ENCODE measurements at regions not wholly inside any gene's neighbourhood (a gene's known extent, or its start where the extent isn't known, plus 50 kb on each side); places are given as distances from the start of the nearest gene placed in this dataset.

DNA sequence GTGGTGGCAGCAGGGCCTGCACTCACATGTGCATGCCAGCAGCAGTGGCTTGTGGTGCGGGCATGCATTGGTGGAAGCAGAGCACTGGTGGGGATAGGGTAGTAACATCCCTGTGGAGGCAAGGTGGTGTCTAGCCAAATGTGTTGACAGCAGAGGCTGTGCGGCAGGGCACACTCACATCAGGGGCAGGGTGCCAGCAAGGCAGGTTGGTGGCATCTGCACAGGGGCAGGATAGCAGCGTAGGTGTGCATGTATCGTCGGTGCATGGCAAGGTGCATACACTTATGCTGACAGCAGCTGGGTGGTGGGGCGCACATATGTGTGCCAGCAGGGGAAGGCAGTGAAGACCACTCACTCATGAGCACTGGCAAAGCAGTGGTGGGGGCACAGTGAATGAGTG is 211.5 kb upstream of the CSNK1A1L start:
- WGBS (ENCODE audit: low lambda C conversion rate, missing lambda C conversion rate): 89% methylated on average over 6 of the region's 6 CpGs
- H2AFZ ChIP-seq: no peak overlapping the region
- no peaks in the 10 kb centered on the region for H3K4me1 ChIP-seq (ENCODE audit: insufficient read depth)
- H3K9me2 ChIP-seq (replicated peaks; ENCODE audit: insufficient read depth): no peaks in the 10 kb centered on the region
- H3K4me3 ChIP-seq: no peak overlapping the region
- no peaks in the 10 kb centered on the region for H3K9me3 ChIP-seq (ENCODE audit: low read depth)
- H3K79me2 ChIP-seq: no peaks in the 10 kb centered on the region
- H3K4me2 ChIP-seq: no peak overlapping the region
- TF ChIP-seq EZH2 (IDR thresholded peaks at IDR 0.05; ENCODE audit: borderline replicate concordance) (no peak), EZH2phosphoT487 (IDR thresholded peaks at IDR 0.05; ENCODE audit: low read depth, severe bottlenecking, unreplicated experiment) (no peak)
- TF ChIP-seq, protein P1, sequence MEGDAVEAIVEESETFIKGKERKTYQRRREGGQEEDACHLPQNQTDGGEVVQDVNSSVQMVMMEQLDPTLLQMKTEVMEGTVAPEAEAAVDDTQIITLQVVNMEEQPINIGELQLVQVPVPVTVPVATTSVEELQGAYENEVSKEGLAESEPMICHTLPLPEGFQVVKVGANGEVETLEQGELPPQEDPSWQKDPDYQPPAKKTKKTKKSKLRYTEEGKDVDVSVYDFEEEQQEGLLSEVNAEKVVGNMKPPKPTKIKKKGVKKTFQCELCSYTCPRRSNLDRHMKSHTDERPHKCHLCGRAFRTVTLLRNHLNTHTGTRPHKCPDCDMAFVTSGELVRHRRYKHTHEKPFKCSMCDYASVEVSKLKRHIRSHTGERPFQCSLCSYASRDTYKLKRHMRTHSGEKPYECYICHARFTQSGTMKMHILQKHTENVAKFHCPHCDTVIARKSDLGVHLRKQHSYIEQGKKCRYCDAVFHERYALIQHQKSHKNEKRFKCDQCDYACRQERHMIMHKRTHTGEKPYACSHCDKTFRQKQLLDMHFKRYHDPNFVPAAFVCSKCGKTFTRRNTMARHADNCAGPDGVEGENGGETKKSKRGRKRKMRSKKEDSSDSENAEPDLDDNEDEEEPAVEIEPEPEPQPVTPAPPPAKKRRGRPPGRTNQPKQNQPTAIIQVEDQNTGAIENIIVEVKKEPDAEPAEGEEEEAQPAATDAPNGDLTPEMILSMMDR (IDR thresholded peaks at IDR 0.05; ENCODE audit: poor library complexity): no peak
- no peak for DNase-seq (ENCODE audit: low spot score)
- no peaks in the 10 kb centered on the region for H4K20me1 ChIP-seq (ENCODE audit: insufficient read depth, poor library complexity, severe bottlenecking)
- no peaks in the 10 kb centered on the region for H3K27me3 ChIP-seq
- H3K27ac ChIP-seq: no peak overlapping the region
- H3K36me3 ChIP-seq (replicated peaks; ENCODE audit: insufficient read depth, low read depth): no peaks in the 10 kb centered on the region

DNA sequence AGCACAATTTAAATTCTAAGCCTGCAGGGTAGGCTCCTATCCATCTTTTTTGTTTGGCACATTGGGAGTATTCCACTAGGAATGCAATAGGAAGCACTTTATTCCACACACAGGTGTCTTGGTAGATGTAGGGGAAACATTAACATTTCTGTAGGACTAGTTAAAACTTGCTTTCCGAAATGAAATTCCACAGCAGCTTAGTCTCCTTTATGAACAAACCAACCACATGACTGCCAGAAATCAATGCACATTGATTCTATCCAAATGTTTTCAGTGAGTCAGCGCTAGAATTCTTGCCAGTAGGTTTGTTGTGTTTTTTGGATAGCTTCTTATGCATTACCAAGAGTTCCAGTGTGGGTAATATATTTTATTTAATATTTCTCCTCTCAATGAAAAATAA is 207.9 kb upstream of the CSNK1A1L start:
- TF ChIP-seq EZH2phosphoT487 (IDR thresholded peaks at IDR 0.05; ENCODE audit: low read depth, severe bottlenecking, unreplicated experiment): no peak
- no peak for TF ChIP-seq EZH2 (IDR thresholded peaks at IDR 0.05; ENCODE audit: borderline replicate concordance)
- TF ChIP-seq, protein P1 (IDR thresholded peaks at IDR 0.05; ENCODE audit: poor library complexity): no peak

DNA sequence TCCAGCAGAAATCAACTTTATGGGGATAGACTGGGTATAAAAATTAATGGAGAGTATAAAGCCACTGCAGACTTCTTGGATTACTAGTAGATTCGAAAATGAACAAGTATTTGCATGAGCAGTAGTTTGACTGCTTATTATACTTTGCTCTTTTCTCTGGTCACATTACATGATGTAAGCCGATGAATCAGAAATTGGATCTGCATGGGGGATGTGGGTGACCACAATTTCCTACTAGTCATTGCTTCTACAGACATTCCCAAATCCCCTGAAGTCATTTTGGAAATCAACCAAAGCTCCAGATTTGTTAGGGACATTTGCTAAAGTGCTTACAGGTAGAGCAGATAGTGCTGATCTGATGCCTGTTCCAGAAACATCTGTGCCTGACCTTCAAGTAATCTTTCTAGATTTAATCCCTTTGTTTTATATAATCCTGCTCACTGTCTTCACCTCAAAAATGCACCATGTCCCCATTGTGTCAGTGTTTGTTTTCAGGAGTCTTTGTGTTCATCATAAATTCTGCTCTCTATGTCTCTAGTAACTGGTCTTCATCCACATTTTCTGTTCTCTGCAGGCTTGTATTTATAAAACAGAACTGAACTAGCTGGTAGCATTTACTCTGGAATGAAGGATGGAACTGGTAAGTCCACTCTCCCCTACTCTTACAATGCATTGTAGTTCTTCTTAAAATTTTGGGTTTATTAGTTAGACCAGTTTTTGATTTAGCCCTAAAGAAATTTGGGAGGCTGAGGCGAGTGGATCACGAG is 201.5 kb upstream of the CSNK1A1L start:
- Histone ChIP-seq H3K4me2 (no peak overlapping the region), H3K9me2 (replicated peaks; ENCODE audit: insufficient read depth) (no peaks in the 10 kb centered on the region), H3K27ac (no peak overlapping the region), H2AFZ (no peak overlapping the region), H3K4me1 (ENCODE audit: insufficient read depth) (no peaks in the 10 kb centered on the region), H3K4me3 (no peak overlapping the region), H3K79me2 (no peaks in the 10 kb centered on the region), H3K9me3 (ENCODE audit: low read depth) (no peaks in the 10 kb centered on the region), H3K27me3 (no peaks in the 10 kb centered on the region), H4K20me1 (ENCODE audit: insufficient read depth, poor library complexity, severe bottlenecking) (no peaks in the 10 kb centered on the region), H3K36me3 (replicated peaks; ENCODE audit: insufficient read depth, low read depth) (no peaks in the 10 kb centered on the region)
- no peak for DNase-seq (ENCODE audit: low spot score)
- WGBS (ENCODE audit: low lambda C conversion rate, missing lambda C conversion rate): 84% methylated on average over 4 of the region's 4 CpGs
- TF ChIP-seq EZH2phosphoT487 (IDR thresholded peaks at IDR 0.05; ENCODE audit: low read depth, severe bottlenecking, unreplicated experiment) (no peak), EZH2 (IDR thresholded peaks at IDR 0.05; ENCODE audit: borderline replicate concordance) (no peak)
- TF ChIP-seq, protein P1 (IDR thresholded peaks at IDR 0.05; ENCODE audit: poor library complexity): no peak

More for the DNA sequence above, 207.9 kb upstream of the CSNK1A1L start:
- no peaks in the 10 kb centered on the region for H3K27me3 ChIP-seq
- no peak overlapping the region for H3K27ac ChIP-seq
- no peak for DNase-seq (ENCODE audit: low spot score)
- no peaks in the 10 kb centered on the region for H3K79me2 ChIP-seq
- no peaks in the 10 kb centered on the region for H3K36me3 ChIP-seq (replicated peaks; ENCODE audit: insufficient read depth, low read depth)
- H3K4me3 ChIP-seq: no peak overlapping the region
- no peaks in the 10 kb centered on the region for H3K4me1 ChIP-seq (ENCODE audit: insufficient read depth)
- H4K20me1 ChIP-seq (ENCODE audit: insufficient read depth, poor library complexity, severe bottlenecking): no peaks in the 10 kb centered on the region
- no peaks in the 10 kb centered on the region for H3K9me2 ChIP-seq (replicated peaks; ENCODE audit: insufficient read depth)
- H3K4me2 ChIP-seq: no peak overlapping the region
- H3K9me3 ChIP-seq (ENCODE audit: low read depth): no peaks in the 10 kb centered on the region
- WGBS (ENCODE audit: low lambda C conversion rate, missing lambda C conversion rate): 97% methylated on average over 2 of the region's 2 CpGs
- no peak overlapping the region for H2AFZ ChIP-seq

All from hepatocyte (in vitro differentiated cells).